ENCODE measurements at regions not wholly inside any gene's neighbourhood (a gene's known extent, or its start where the extent isn't known, plus 50 kb on each side); places are given as distances from the start of the nearest gene placed in this dataset.

DNA sequence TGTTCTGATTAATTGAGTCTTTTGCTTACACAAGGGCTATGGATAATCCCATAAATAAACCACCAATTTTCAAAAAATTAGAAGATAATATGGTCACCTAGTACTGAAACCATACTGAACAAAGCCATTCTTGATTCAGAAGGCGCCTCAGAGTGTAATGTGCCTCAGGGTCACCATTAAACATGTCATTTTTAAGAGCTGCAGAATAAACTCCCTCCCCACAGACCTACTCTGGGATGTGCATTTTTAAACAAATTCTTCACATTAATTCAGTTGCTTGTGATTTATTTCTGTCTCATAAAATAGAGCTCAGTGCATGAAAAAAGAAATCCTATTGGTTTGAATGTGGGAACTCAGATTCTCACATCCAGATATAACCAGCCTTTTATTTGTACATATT, 202.1 kb upstream of the HEY2 start:
- intact Hi-C loops (cut with DNase I) = no loop called here
- no peaks in the 10 kb centered on the region for H3K4me1 ChIP-seq
- H3K27me3 ChIP-seq = peaks cover 0 to 3% (median 0%) of the 10 kb centered on the region in 4 donors
- no peaks in the 10 kb centered on the region for H3K36me3 ChIP-seq
- FAIRE-seq = no peak
- H3K27ac ChIP-seq = no peak overlapping the region
- no peak for DNase-seq
- no peak for TF ChIP-seq CTCF (IDR thresholded peaks at IDR 0.05)
- no peak for ATAC-seq
- no peaks in the 10 kb centered on the region for H3K9me3 ChIP-seq
- 81 to 92% methylated on average over 1 of the region's 1 CpG for WGBS, 2 donors
- H3K4me3 ChIP-seq = no peak overlapping the region

- 33 to 36% methylated on average over 4 of the region's 4 CpGs for WGBS, 2 donors
- no peak for DNase-seq
- no peaks in the 10 kb centered on the region for H3K4me1 ChIP-seq
- no peak for TF ChIP-seq CTCF (IDR thresholded peaks at IDR 0.05)
- H3K9me3 ChIP-seq = no peaks in the 10 kb centered on the region
- H3K36me3 ChIP-seq = no peaks in the 10 kb centered on the region
- H3K27me3 ChIP-seq = peaks cover 0 to 6% (median 1%) of the 10 kb centered on the region in 4 donors
- no peak overlapping the region for H3K4me3 ChIP-seq
- intact Hi-C loops (cut with DNase I) = no loop called here
- no peak overlapping the region for H3K27ac ChIP-seq
- FAIRE-seq = no peak
- ATAC-seq = no peak
Measured at GRCh38 chr6:125549202-125549884, 200.1 kb upstream of the HEY2 start.

GRCh38 chr6:125550892-125551291, 198.5 kb upstream of the HEY2 start:
- Histone ChIP-seq H3K4me3 (no peak overlapping the region), H3K27ac (no peak overlapping the region), H3K27me3 (peaks cover 0 to 7% (median 1%) of the 10 kb centered on the region in 4 donors), H3K36me3 (no peaks in the 10 kb centered on the region), H3K4me1 (no peaks in the 10 kb centered on the region), H3K9me3 (no peaks in the 10 kb centered on the region)
- DNase-seq (no peak), ATAC-seq (no peak), FAIRE-seq (no peak)
- intact Hi-C loops (cut with DNase I) = no loop called here
- no peak for TF ChIP-seq CTCF (IDR thresholded peaks at IDR 0.05)
- WGBS, 2 donors = 44 to 57% methylated on average over 6 of the region's 6 CpGs

DNA sequence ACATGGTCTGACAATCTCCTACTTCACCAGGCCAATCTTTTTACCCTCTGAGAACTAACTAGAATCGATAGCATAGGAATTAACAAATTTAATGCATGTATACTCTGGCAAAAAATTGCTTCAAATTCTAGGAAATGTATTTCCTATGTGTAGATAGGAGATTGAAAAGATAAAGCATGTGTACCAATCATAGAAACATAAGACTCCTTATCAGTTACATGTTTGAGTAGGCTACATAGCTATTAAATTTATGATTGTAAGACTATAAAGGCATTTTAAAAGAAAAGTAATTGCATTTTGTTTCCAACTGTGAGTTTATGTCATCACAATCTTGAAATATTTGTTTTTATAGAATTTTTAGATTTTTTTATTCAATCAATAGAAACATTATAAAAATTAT, 196.6 kb upstream of the HEY2 start:
- DNase-seq (no peak), FAIRE-seq (no peak), ATAC-seq (no peak)
- intact Hi-C loops (cut with DNase I) = no loop called here
- H3K36me3 ChIP-seq = no peaks in the 10 kb centered on the region
- H3K4me1 ChIP-seq = no peaks in the 10 kb centered on the region
- H3K4me3 ChIP-seq = no peak overlapping the region
- 82 to 89% methylated on average over 1 of the region's 1 CpG for WGBS, 2 donors
- H3K27ac ChIP-seq = no peak overlapping the region
- TF ChIP-seq CTCF (IDR thresholded peaks at IDR 0.05) = no peak
- peaks cover 0 to 7% (median 1%) of the 10 kb centered on the region in 4 donors for H3K27me3 ChIP-seq
- no peaks in the 10 kb centered on the region for H3K9me3 ChIP-seq

- Histone ChIP-seq H3K4me1 (no peaks in the 10 kb centered on the region), H3K27ac (no peak overlapping the region), H3K4me3 (no peak overlapping the region), H3K36me3 (no peaks in the 10 kb centered on the region), H3K27me3 (peaks cover 0 to 7% (median 1%) of the 10 kb centered on the region in 4 donors), H3K9me3 (no peaks in the 10 kb centered on the region)
- WGBS, 2 donors = 66 to 82% methylated on average over 1 of the region's 1 CpG
- DNase-seq (no peak), FAIRE-seq (no peak), ATAC-seq (no peak)
- intact Hi-C loops (cut with DNase I) = no loop called here
- no peak for TF ChIP-seq CTCF (IDR thresholded peaks at IDR 0.05)
Measured at GRCh38 chr6:125554456-125554855, 195.0 kb upstream of the HEY2 start.
